ENCODE measurements at regions not wholly inside any gene's neighbourhood (a gene's known extent, or its start where the extent isn't known, plus 50 kb on each side); places are given as distances from the start of the nearest gene placed in this dataset.

- no peaks in the 10 kb centered on the region for H3K36me3 ChIP-seq
- WGBS, result 10% methylated on average over 5 of the region's 5 CpGs
- no peak for TF ChIP-seq POLR2A (IDR thresholded peaks at IDR 0.05)
- TF ChIP-seq POLR2AphosphoS5 (IDR thresholded peaks at IDR 0.05), result no peak
- TF ChIP-seq, protein P1, sequence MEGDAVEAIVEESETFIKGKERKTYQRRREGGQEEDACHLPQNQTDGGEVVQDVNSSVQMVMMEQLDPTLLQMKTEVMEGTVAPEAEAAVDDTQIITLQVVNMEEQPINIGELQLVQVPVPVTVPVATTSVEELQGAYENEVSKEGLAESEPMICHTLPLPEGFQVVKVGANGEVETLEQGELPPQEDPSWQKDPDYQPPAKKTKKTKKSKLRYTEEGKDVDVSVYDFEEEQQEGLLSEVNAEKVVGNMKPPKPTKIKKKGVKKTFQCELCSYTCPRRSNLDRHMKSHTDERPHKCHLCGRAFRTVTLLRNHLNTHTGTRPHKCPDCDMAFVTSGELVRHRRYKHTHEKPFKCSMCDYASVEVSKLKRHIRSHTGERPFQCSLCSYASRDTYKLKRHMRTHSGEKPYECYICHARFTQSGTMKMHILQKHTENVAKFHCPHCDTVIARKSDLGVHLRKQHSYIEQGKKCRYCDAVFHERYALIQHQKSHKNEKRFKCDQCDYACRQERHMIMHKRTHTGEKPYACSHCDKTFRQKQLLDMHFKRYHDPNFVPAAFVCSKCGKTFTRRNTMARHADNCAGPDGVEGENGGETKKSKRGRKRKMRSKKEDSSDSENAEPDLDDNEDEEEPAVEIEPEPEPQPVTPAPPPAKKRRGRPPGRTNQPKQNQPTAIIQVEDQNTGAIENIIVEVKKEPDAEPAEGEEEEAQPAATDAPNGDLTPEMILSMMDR (IDR thresholded peaks at IDR 0.05), result no peak
- H3K27ac ChIP-seq, result peak overlapping the region; percentile 56 to 81
- intact Hi-C loops (cut with DNase I), result loop anchor here (5.0 to 10.0 kb wide), 2 partner anchors 143 to 236 kb away; partner anchors contain the start of gene FIBIN
- no peaks in the 10 kb centered on the region for H3K27me3 ChIP-seq (replicated peaks; ENCODE audit: insufficient read depth)
- no peak overlapping the region for H3K4me3 ChIP-seq
- H3K4me1 ChIP-seq (replicated peaks), result peaks cover 4% of the 10 kb centered on the region
- H3K9me3 ChIP-seq, result no peaks in the 10 kb centered on the region
- peak; percentile 43 for DNase-seq (ENCODE audit: low spot score)
Observed at GRCh38 chr11:26849036-26849435, 127.2 kb upstream of the SLC5A12 start.

DNA sequence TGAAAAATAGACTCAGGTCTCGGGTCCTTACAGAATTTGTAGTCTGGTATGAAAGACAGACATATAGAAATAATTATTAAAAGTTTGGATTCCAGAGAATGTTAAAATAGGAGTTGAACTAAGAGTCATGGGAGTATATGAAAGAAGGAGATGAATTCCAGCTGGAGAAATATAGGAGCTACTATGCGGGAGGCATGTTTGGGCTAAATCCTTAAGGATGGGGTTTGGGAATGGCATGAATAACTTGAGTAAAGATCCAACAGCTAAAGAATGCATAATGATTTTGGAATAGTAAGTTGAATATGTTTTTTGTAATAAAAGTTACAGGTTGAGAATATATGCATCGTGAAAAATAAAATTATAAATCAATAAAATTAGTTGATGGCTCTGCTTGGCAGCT is 129.4 kb upstream of the SLC5A12 start:
- no peak overlapping the region for H3K4me3 ChIP-seq
- intact Hi-C loops (cut with DNase I), result no loop called here
- WGBS, result 94% methylated on average over 3 of the region's 3 CpGs
- no peaks in the 10 kb centered on the region for H3K36me3 ChIP-seq
- H3K27ac ChIP-seq, result no peak overlapping the region
- TF ChIP-seq, protein P1 (IDR thresholded peaks at IDR 0.05), result no peak
- TF ChIP-seq POLR2A (IDR thresholded peaks at IDR 0.05) (no peak), POLR2AphosphoS5 (IDR thresholded peaks at IDR 0.05) (no peak)
- H3K9me3 ChIP-seq, result no peaks in the 10 kb centered on the region
- DNase-seq (ENCODE audit: low spot score), result no peak
- H3K4me1 ChIP-seq (replicated peaks), result peaks cover 4% of the 10 kb centered on the region
- H3K27me3 ChIP-seq (replicated peaks; ENCODE audit: insufficient read depth), result no peaks in the 10 kb centered on the region

- Histone ChIP-seq H3K9me3 (no peaks in the 10 kb centered on the region), H3K27ac (no peak overlapping the region), H3K4me3 (no peak overlapping the region), H3K4me1 (replicated peaks) (peaks cover 4% of the 10 kb centered on the region), H3K36me3 (no peaks in the 10 kb centered on the region), H3K27me3 (replicated peaks; ENCODE audit: insufficient read depth) (no peaks in the 10 kb centered on the region)
- TF ChIP-seq, protein P1 (IDR thresholded peaks at IDR 0.05), result no peak
- TF ChIP-seq POLR2A (IDR thresholded peaks at IDR 0.05), result no peak
- WGBS, result 96% methylated on average over 4 of the region's 4 CpGs
- intact Hi-C loops (cut with DNase I), result no loop called here
- no peak for DNase-seq (ENCODE audit: low spot score)
Observed at GRCh38 chr11:26851696-26852095, 129.8 kb upstream of the SLC5A12 start.

DNA sequence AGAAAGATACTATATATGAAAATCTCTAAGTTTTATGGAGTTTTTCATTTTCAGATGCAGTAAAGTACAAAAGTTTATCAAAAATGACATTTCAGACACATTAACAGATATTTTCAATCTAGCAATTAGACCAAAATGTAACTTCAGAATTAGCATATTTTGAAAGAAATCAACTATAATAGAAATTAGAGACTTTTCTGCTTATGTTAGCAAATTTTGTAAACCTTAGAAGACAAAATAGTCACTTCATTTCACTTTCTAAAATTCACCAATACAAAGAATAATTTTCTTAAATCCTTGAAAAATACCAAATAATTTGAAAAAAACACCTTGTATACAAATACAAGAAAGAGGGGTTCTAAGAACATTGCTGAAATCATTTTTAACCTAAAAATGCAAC is 135.8 kb upstream of the FIBIN start:
- Histone ChIP-seq H3K36me3 (no peaks in the 10 kb centered on the region), H3K4me1 (replicated peaks) (no peaks in the 10 kb centered on the region), H3K9me3 (no peaks in the 10 kb centered on the region), H3K27me3 (replicated peaks; ENCODE audit: insufficient read depth) (no peaks in the 10 kb centered on the region), H3K4me3 (no peak overlapping the region), H3K27ac (no peak overlapping the region)
- TF ChIP-seq, protein P1 (IDR thresholded peaks at IDR 0.05), result no peak
- TF ChIP-seq POLR2AphosphoS5 (IDR thresholded peaks at IDR 0.05) (no peak), POLR2A (IDR thresholded peaks at IDR 0.05) (no peak)
- DNase-seq (ENCODE audit: low spot score), result no peak
- intact Hi-C loops (cut with DNase I), result no loop called here

GRCh38 chr11:26859416-26859815 is 134.5 kb upstream of the FIBIN start:
- H3K36me3 ChIP-seq, result no peaks in the 10 kb centered on the region
- H3K27ac ChIP-seq, result no peak overlapping the region
- no peaks in the 10 kb centered on the region for H3K4me1 ChIP-seq (replicated peaks)
- intact Hi-C loops (cut with DNase I), result no loop called here
- no peaks in the 10 kb centered on the region for H3K27me3 ChIP-seq (replicated peaks; ENCODE audit: insufficient read depth)
- 74% methylated on average over 3 of the region's 3 CpGs for WGBS
- no peaks in the 10 kb centered on the region for H3K9me3 ChIP-seq
- no peak for TF ChIP-seq POLR2A (IDR thresholded peaks at IDR 0.05)
- TF ChIP-seq POLR2AphosphoS5 (IDR thresholded peaks at IDR 0.05), result no peak
- TF ChIP-seq, protein P1 (IDR thresholded peaks at IDR 0.05), result no peak
- H3K4me3 ChIP-seq, result no peak overlapping the region
- no peak for DNase-seq (ENCODE audit: low spot score)

Measured in prostate gland (tissue), 2 donors.